Retinal pigment epithelial cell (primary cell): ENCODE measurements at regions not wholly inside any gene's neighbourhood (a gene's known extent, or its start where the extent isn't known, plus 50 kb on each side); places are given as distances from the start of the nearest gene placed in this dataset.

Experiments
- DNase-seq: peaks from one replicate; pipeline ENCODE4 v3.0.0-alpha.2; 2010; ENCODE audit warnings: low read depth
- H3K4me3 ChIP-seq: 2 replicates; pipeline ENCODE4 v1.5.1; 2011; ENCODE audit warnings: mild to moderate bottlenecking, low read length, control low read depth, moderate library complexity
- CTCF ChIP-seq: conservative IDR thresholded peaks from 2 replicates; pipeline ENCODE4 v1.5.1; 2011; ENCODE audit warnings: low read depth, low read length, control low read depth, inconsistent platforms

GRCh38 chr4:14321723-14322122 is 680.6 kb upstream of the CPEB2 start:
- H3K4me3 ChIP-seq = no peak overlapping the region
- DNase-seq = no peak
- no peak for TF ChIP-seq CTCF

GRCh38 chr4:14323191-14323590 is 679.1 kb upstream of the CPEB2 start:
- no peak for DNase-seq
- H3K4me3 ChIP-seq = no peak overlapping the region
- no peak for TF ChIP-seq CTCF

- no peak for TF ChIP-seq CTCF
- no peak for DNase-seq
- H3K4me3 ChIP-seq = no peak overlapping the region
Observed at GRCh38 chr4:14329228-14329627, 673.1 kb upstream of the CPEB2 start.

- H3K4me3 ChIP-seq = no peak overlapping the region
- no peak for DNase-seq
- no peak for TF ChIP-seq CTCF
Observed at GRCh38 chr4:14333616-14334015, 668.7 kb upstream of the CPEB2 start.

GRCh38 chr4:14334166-14334565 is 668.1 kb upstream of the CPEB2 start:
- no peak for TF ChIP-seq CTCF
- no peak overlapping the region for H3K4me3 ChIP-seq
- no peak for DNase-seq

GRCh38 chr4:14335872-14336271 is 666.4 kb upstream of the CPEB2 start:
- no peak for DNase-seq
- no peak for TF ChIP-seq CTCF
- H3K4me3 ChIP-seq = no peak overlapping the region

GRCh38 chr4:14336656-14337055 is 665.6 kb upstream of the CPEB2 start:
- no peak overlapping the region for H3K4me3 ChIP-seq
- DNase-seq = no peak
- TF ChIP-seq CTCF = no peak
